HG02798 (cell line): ENCODE measurements at regions not wholly inside any gene's neighbourhood (a gene's known extent, or its start where the extent isn't known, plus 50 kb on each side); places are given as distances from the start of the nearest gene placed in this dataset.

Source experiments
- ATAC-seq: cut with Tn5 transposase; IDR thresholded peaks from one replicate; pipeline ENCODE4 v1.9.1; 2021; ENCODE audit warnings: mild to moderate bottlenecking; ENCODE audit not compliant: unreplicated experiment, poor library complexity

GRCh38 chr5:74152136-74152535 lies 488.4 kb downstream of the ENC1 start:
- ATAC-seq, result no peak

- ATAC-seq, result no peak
These were observed 491.1 kb downstream of the ENC1 start for GRCh38 chr5:74149395-74149794.

GRCh38 chr5:74148321-74148720 lies 492.2 kb downstream of the ENC1 start:
- no peak for ATAC-seq

- no peak for ATAC-seq
These were observed 493.7 kb downstream of the ENC1 start for GRCh38 chr5:74146796-74147195.

GRCh38 chr5:74145951-74146350 lies 494.6 kb downstream of the ENC1 start:
- no peak for ATAC-seq

GRCh38 chr5:74143721-74144330 lies 496.7 kb downstream of the ENC1 start:
- ATAC-seq, result no peak

- ATAC-seq, result no peak
These were observed 497.4 kb downstream of the ENC1 start for GRCh38 chr5:74143151-74143550.

GRCh38 chr5:74141053-74141452 lies 499.5 kb downstream of the ENC1 start:
- no peak for ATAC-seq

- no peak for ATAC-seq
These were observed 500.1 kb downstream of the ENC1 start for GRCh38 chr5:74140409-74140808.

GRCh38 chr5:74139589-74139988 lies 500.9 kb downstream of the ENC1 start:
- no peak for ATAC-seq

GRCh38 chr5:74138721-74139120 lies 501.8 kb downstream of the ENC1 start:
- no peak for ATAC-seq

- no peak for ATAC-seq
These were observed 504.2 kb downstream of the ENC1 start for GRCh38 chr5:74136276-74136825.

GRCh38 chr5:74135033-74135432 lies 505.5 kb downstream of the ENC1 start:
- ATAC-seq, result no peak

GRCh38 chr5:74132485-74132884 lies 506.5 kb downstream of the ARHGEF28 start:
- no peak for ATAC-seq

GRCh38 chr5:74131250-74131649 lies 505.3 kb downstream of the ARHGEF28 start:
- ATAC-seq, result no peak

- no peak for ATAC-seq
These were observed 504.3 kb downstream of the ARHGEF28 start for GRCh38 chr5:74130155-74130897.

- ATAC-seq, result no peak
These were observed 501.7 kb downstream of the ARHGEF28 start for GRCh38 chr5:74127381-74128320.

- ATAC-seq, result no peak
These were observed 500.3 kb downstream of the ARHGEF28 start for GRCh38 chr5:74126294-74126693.

- ATAC-seq, result no peak
These were observed 498.8 kb downstream of the ARHGEF28 start for GRCh38 chr5:74124826-74125225.

GRCh38 chr5:74123929-74124328 lies 497.9 kb downstream of the ARHGEF28 start:
- no peak for ATAC-seq
